Upper lobe of right lung (tissue), 1 donor: ENCODE measurements at regions not wholly inside any gene's neighbourhood (a gene's known extent, or its start where the extent isn't known, plus 50 kb on each side); places are given as distances from the start of the nearest gene placed in this dataset.

Experiments
- ATAC-seq: fragments of 200-7000 bp; cut with Tn5 transposase; one replicate; pipeline ENCODE4 v1.9.1; 2020; ENCODE audit warnings: mild to moderate bottlenecking, moderate library complexity
- DNase-seq: peaks from one replicate; pipeline ENCODE4 v3.0.0-alpha.2; 2020
- H3K27ac ChIP-seq: fragments of 200-600 bp; one replicate; pipeline ENCODE4 v1.8.0; 2022
- H3K27me3 ChIP-seq: fragments of 200-600 bp; one replicate; pipeline ENCODE4 v1.8.0; 2022; ENCODE audit warnings: mild to moderate bottlenecking
- H3K36me3 ChIP-seq: fragments of 200-600 bp; one replicate; pipeline ENCODE4 v1.8.0; 2022
- H3K4me1 ChIP-seq: fragments of 200-600 bp; one replicate; pipeline ENCODE4 v1.8.0; 2022
- H3K4me3 ChIP-seq: fragments of 200-600 bp; one replicate; pipeline ENCODE4 v1.8.0; 2022; ENCODE audit warnings: mild to moderate bottlenecking
- H3K9me3 ChIP-seq: fragments of 200-600 bp; one replicate; pipeline ENCODE4 v1.8.0; 2022
- intact Hi-C: fragments of 100-400 bp; cut with DNase I; formaldehyde crosslinking; loops from one replicate; pipeline ENCODE4 v1.11.0; 2022
- TF ChIP-seq, protein P1 (sequence below): fragments of 200-600 bp; IDR thresholded peaks from one replicate; pipeline ENCODE4 v1.8.0; 2022; ENCODE audit warnings: antibody characterized with exemption
- donor health status: DM: no; HTN: yes; CAD: no; lungs with severe emphysema.

- no peak overlapping the region for H3K27ac ChIP-seq
- TF ChIP-seq, protein P1, sequence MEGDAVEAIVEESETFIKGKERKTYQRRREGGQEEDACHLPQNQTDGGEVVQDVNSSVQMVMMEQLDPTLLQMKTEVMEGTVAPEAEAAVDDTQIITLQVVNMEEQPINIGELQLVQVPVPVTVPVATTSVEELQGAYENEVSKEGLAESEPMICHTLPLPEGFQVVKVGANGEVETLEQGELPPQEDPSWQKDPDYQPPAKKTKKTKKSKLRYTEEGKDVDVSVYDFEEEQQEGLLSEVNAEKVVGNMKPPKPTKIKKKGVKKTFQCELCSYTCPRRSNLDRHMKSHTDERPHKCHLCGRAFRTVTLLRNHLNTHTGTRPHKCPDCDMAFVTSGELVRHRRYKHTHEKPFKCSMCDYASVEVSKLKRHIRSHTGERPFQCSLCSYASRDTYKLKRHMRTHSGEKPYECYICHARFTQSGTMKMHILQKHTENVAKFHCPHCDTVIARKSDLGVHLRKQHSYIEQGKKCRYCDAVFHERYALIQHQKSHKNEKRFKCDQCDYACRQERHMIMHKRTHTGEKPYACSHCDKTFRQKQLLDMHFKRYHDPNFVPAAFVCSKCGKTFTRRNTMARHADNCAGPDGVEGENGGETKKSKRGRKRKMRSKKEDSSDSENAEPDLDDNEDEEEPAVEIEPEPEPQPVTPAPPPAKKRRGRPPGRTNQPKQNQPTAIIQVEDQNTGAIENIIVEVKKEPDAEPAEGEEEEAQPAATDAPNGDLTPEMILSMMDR = no peak
- ATAC-seq = no peak
Measured at GRCh38 chr4:74630551-74630950, 163.8 kb downstream of the BTC start.

DNA sequence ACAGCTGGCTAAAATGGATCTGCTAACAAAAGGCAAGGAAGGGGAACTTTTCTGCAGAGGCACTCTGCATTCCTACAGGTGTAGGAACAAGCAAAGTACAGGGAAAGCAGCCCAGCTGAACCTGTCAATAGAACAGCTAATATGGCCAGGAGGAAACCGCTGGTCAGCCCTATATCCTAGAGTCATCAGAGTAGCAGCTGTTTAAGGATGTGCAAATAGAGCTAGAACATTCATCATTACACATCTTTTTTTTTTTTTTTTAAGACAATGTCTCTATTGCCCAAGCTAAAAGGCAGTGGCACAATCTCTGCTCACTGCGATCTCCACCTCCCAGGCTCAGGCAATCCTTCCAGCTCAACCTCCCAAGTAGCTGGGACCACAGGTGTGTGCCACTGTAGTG lies 163.0 kb downstream of the BTC start:
- Histone ChIP-seq H3K27ac (no peak overlapping the region), H3K9me3 (no peaks in the 10 kb centered on the region), H3K27me3 (no peaks in the 10 kb centered on the region), H3K36me3 (no peaks in the 10 kb centered on the region), H3K4me1 (peaks cover 4% of the 10 kb centered on the region), H3K4me3 (no peak overlapping the region)
- TF ChIP-seq, protein P1 = no peak
- intact Hi-C loops = no loop called here
- peak; percentile 47 for ATAC-seq
- no peak for DNase-seq

More at GRCh38 chr4:74630551-74630950, 163.8 kb downstream of the BTC start:
- no peaks in the 10 kb centered on the region for H3K27me3 ChIP-seq
- H3K4me3 ChIP-seq = no peak overlapping the region
- H3K36me3 ChIP-seq = no peaks in the 10 kb centered on the region
- intact Hi-C loops = no loop called here
- no peaks in the 10 kb centered on the region for H3K9me3 ChIP-seq
- DNase-seq = no peak
- H3K4me1 ChIP-seq = peaks cover 4% of the 10 kb centered on the region

- no peak overlapping the region for H3K27ac ChIP-seq
- H3K4me1 ChIP-seq = peaks cover 4% of the 10 kb centered on the region
- TF ChIP-seq, protein P1 = no peak
- no peak overlapping the region for H3K4me3 ChIP-seq
- ATAC-seq (no peak), DNase-seq (no peak)
- no peaks in the 10 kb centered on the region for H3K36me3 ChIP-seq
- H3K9me3 ChIP-seq = no peaks in the 10 kb centered on the region
- no peaks in the 10 kb centered on the region for H3K27me3 ChIP-seq
- intact Hi-C loops = no loop called here
Measured at GRCh38 chr4:74631988-74632387, 162.3 kb downstream of the BTC start.

DNA sequence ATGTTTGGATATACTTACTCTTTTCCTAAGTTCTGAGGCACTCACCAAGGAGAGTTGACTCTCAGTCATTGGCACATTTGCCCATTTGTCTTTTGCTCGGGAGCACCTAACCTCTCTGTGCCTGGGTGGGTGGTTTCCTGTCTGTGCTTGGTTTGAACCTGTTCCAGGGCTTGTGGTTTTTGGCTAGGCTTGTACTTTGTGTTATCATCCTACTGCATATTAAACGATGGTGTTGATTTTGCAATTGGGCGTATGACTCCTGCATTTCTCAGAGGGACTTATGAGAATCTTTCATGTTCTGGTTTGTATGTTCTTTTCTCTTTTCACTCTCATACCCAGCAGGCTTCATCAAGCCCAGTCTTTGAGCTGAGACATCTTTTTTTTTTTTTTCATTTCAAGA lies 161.7 kb downstream of the BTC start:
- Histone ChIP-seq H3K4me1 (peaks cover 4% of the 10 kb centered on the region), H3K27ac (no peak overlapping the region), H3K4me3 (no peak overlapping the region), H3K27me3 (no peaks in the 10 kb centered on the region), H3K9me3 (no peaks in the 10 kb centered on the region), H3K36me3 (no peaks in the 10 kb centered on the region)
- no peak for DNase-seq
- intact Hi-C loops = no loop called here
- TF ChIP-seq, protein P1 = no peak
- peak; percentile 87 for ATAC-seq

GRCh38 chr4:74635074-74635473 lies 159.2 kb downstream of the BTC start:
- Histone ChIP-seq H3K36me3 (no peaks in the 10 kb centered on the region), H3K27ac (no peak overlapping the region), H3K27me3 (no peaks in the 10 kb centered on the region), H3K4me3 (no peak overlapping the region), H3K4me1 (peaks cover 4% of the 10 kb centered on the region), H3K9me3 (no peaks in the 10 kb centered on the region)
- ATAC-seq (no peak), DNase-seq (no peak)
- intact Hi-C loops = no loop called here
- TF ChIP-seq, protein P1 = no peak

GRCh38 chr4:74635490-74636123 lies 158.7 kb downstream of the BTC start:
- no peaks in the 10 kb centered on the region for H3K27me3 ChIP-seq
- intact Hi-C loops = no loop called here
- ATAC-seq (no peak), DNase-seq (no peak)
- H3K4me1 ChIP-seq = peaks cover 4% of the 10 kb centered on the region
- no peak overlapping the region for H3K27ac ChIP-seq
- no peaks in the 10 kb centered on the region for H3K36me3 ChIP-seq
- TF ChIP-seq, protein P1 = no peak
- H3K9me3 ChIP-seq = no peaks in the 10 kb centered on the region
- H3K4me3 ChIP-seq = no peak overlapping the region
